ENCODE measurements at regions not wholly inside any gene's neighbourhood (a gene's known extent, or its start where the extent isn't known, plus 50 kb on each side); places are given as distances from the start of the nearest gene placed in this dataset.

DNA sequence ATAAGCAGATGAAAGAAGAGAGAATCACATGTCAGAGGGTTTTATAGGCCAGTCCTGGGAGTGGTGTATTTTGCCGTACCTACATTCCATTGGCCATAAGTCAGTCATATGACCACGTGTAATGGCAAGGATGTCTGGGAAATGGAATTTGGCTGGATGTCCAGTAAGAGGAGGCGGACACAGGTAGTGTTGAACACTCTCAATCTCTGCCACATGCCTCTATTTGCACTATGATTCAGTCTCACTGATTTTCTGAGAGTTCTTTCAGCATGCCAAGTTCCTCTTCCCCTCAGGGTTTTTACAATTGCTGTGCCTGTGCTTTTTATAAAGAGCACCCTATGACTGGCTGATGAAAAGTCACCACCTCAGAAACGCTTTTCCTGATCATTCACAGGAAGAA, 164.2 kb upstream of the GPR101 start:
- H3K9me3 ChIP-seq (ENCODE audit: control insufficient read depth, low read length): no peaks in the 10 kb centered on the region
- no peak overlapping the region for H3K14ac ChIP-seq (ENCODE audit: low read length in 2 of 2)
- H2BK120ac ChIP-seq (ENCODE audit: low read depth, low read length): no peak overlapping the region
- no peak overlapping the region for H2BK5ac ChIP-seq (ENCODE audit: low read depth, low read length, poor library complexity, severe bottlenecking)
- no peak for DNase-seq
- no peaks in the 10 kb centered on the region for H3K79me1 ChIP-seq (replicated peaks; ENCODE audit: low read length, poor library complexity, severe bottlenecking)
- H4K8ac ChIP-seq (ENCODE audit: low read length): no peak overlapping the region
- H3K4ac ChIP-seq (ENCODE audit: low read depth in 1 of 2, low read length in 2 of 2): no peak overlapping the region
- H3K4me1 ChIP-seq (ENCODE audit: control insufficient read depth, insufficient read depth, low read depth, low read length): no peaks in the 10 kb centered on the region
- H2BK12ac ChIP-seq (ENCODE audit: low read length in 2 of 2): no peak overlapping the region
- 69% methylated on average over 3 of the region's 4 CpGs for WGBS
- no peak overlapping the region for H3K27ac ChIP-seq (ENCODE audit: low read length, poor library complexity, severe bottlenecking)
- H2BK15ac ChIP-seq (ENCODE audit: low read depth, poor library complexity, severe bottlenecking): no peak overlapping the region
- no peak overlapping the region for H3K4me3 ChIP-seq (ENCODE audit: insufficient read depth in 1 of 2, low read depth in 1 of 2, low read length in 2 of 2)
- peaks cover 0 to 30% of the 10 kb centered on the region in 2 experiments for H3K27me3 ChIP-seq (ENCODE audit: control insufficient read depth in 1 of 2, insufficient read depth in 1 of 2, low read length in 2 of 2)
- H3K9ac ChIP-seq (ENCODE audit: low read length): no peak overlapping the region
- no peaks in the 10 kb centered on the region for H3K36me3 ChIP-seq (ENCODE audit: control insufficient read depth in 1 of 2, insufficient read depth in 2 of 2, low read depth in 1 of 2, low read length in 2 of 2)
- H2AK5ac ChIP-seq (ENCODE audit: low read length, severe bottlenecking): no peak overlapping the region
- no peak overlapping the region for H3K18ac ChIP-seq (ENCODE audit: low read depth in 1 of 2, low read length in 2 of 2)
- no peak overlapping the region for H3K4me2 ChIP-seq (ENCODE audit: low read length, poor library complexity, severe bottlenecking)
- H3K23ac ChIP-seq (ENCODE audit: low read length in 2 of 2): no peak overlapping the region
- H2AFZ ChIP-seq (ENCODE audit: low read depth, low read length): no peak overlapping the region
- no peak overlapping the region for H4K91ac ChIP-seq (ENCODE audit: low read length)

GRCh38 chrX:137195991-137196390, 162.2 kb upstream of the GPR101 start:
- Histone ChIP-seq H2BK12ac (ENCODE audit: low read length in 2 of 2) (no peak overlapping the region), H3K27me3 (ENCODE audit: control insufficient read depth in 1 of 2, insufficient read depth in 1 of 2, low read length in 2 of 2) (peaks cover 0 to 27% of the 10 kb centered on the region in 2 experiments), H2BK120ac (ENCODE audit: low read depth, low read length) (no peak overlapping the region), H2AFZ (ENCODE audit: low read depth, low read length) (no peak overlapping the region), H2BK15ac (ENCODE audit: low read depth, poor library complexity, severe bottlenecking) (no peak overlapping the region), H4K91ac (ENCODE audit: low read length) (no peak overlapping the region), H3K79me1 (replicated peaks; ENCODE audit: low read length, poor library complexity, severe bottlenecking) (no peaks in the 10 kb centered on the region), H3K9me3 (ENCODE audit: control insufficient read depth, low read length) (no peaks in the 10 kb centered on the region), H3K4me3 (ENCODE audit: insufficient read depth in 1 of 2, low read depth in 1 of 2, low read length in 2 of 2) (no peak overlapping the region), H3K14ac (ENCODE audit: low read length in 2 of 2) (no peak overlapping the region), H3K23ac (ENCODE audit: low read length in 2 of 2) (no peak overlapping the region), H3K4me2 (ENCODE audit: low read length, poor library complexity, severe bottlenecking) (no peak overlapping the region), H3K27ac (ENCODE audit: low read length, poor library complexity, severe bottlenecking) (no peak overlapping the region), H2AK5ac (ENCODE audit: low read length, severe bottlenecking) (no peak overlapping the region), H3K18ac (ENCODE audit: low read depth in 1 of 2, low read length in 2 of 2) (no peak overlapping the region), H3K36me3 (ENCODE audit: control insufficient read depth in 1 of 2, insufficient read depth in 2 of 2, low read depth in 1 of 2, low read length in 2 of 2) (no peaks in the 10 kb centered on the region), H3K4ac (ENCODE audit: low read depth in 1 of 2, low read length in 2 of 2) (no peak overlapping the region), H3K4me1 (ENCODE audit: control insufficient read depth, insufficient read depth, low read depth, low read length) (no peaks in the 10 kb centered on the region), H3K9ac (ENCODE audit: low read length) (no peak overlapping the region), H4K8ac (ENCODE audit: low read length) (no peak overlapping the region), H2BK5ac (ENCODE audit: low read depth, low read length, poor library complexity, severe bottlenecking) (no peak overlapping the region)
- WGBS: no CpG with 5 or more reads among the region's 2 CpGs
- DNase-seq: no peak

GRCh38 chrX:137195296-137195695, 161.5 kb upstream of the GPR101 start:
- no peak overlapping the region for H2BK15ac ChIP-seq (ENCODE audit: low read depth, poor library complexity, severe bottlenecking)
- H3K27me3 ChIP-seq (ENCODE audit: control insufficient read depth in 1 of 2, insufficient read depth in 1 of 2, low read length in 2 of 2): peaks cover 0 to 27% of the 10 kb centered on the region in 2 experiments
- H3K23ac ChIP-seq (ENCODE audit: low read length in 2 of 2): no peak overlapping the region
- no peaks in the 10 kb centered on the region for H3K79me1 ChIP-seq (replicated peaks; ENCODE audit: low read length, poor library complexity, severe bottlenecking)
- no peak overlapping the region for H3K4ac ChIP-seq (ENCODE audit: low read depth in 1 of 2, low read length in 2 of 2)
- H2BK120ac ChIP-seq (ENCODE audit: low read depth, low read length): no peak overlapping the region
- H3K9me3 ChIP-seq (ENCODE audit: control insufficient read depth, low read length): no peaks in the 10 kb centered on the region
- no peak overlapping the region for H3K27ac ChIP-seq (ENCODE audit: low read length, poor library complexity, severe bottlenecking)
- no peak overlapping the region for H2AFZ ChIP-seq (ENCODE audit: low read depth, low read length)
- H4K91ac ChIP-seq (ENCODE audit: low read length): no peak overlapping the region
- no peak overlapping the region for H3K9ac ChIP-seq (ENCODE audit: low read length)
- H2AK5ac ChIP-seq (ENCODE audit: low read length, severe bottlenecking): no peak overlapping the region
- no peak overlapping the region for H3K18ac ChIP-seq (ENCODE audit: low read depth in 1 of 2, low read length in 2 of 2)
- H2BK5ac ChIP-seq (ENCODE audit: low read depth, low read length, poor library complexity, severe bottlenecking): no peak overlapping the region
- no peak overlapping the region for H3K14ac ChIP-seq (ENCODE audit: low read length in 2 of 2)
- no peak overlapping the region for H3K4me3 ChIP-seq (ENCODE audit: insufficient read depth in 1 of 2, low read depth in 1 of 2, low read length in 2 of 2)
- no peak overlapping the region for H2BK12ac ChIP-seq (ENCODE audit: low read length in 2 of 2)
- DNase-seq: no peak
- no peak overlapping the region for H4K8ac ChIP-seq (ENCODE audit: low read length)
- no peak overlapping the region for H3K4me2 ChIP-seq (ENCODE audit: low read length, poor library complexity, severe bottlenecking)
- WGBS: 25% methylated on average over 1 of the region's 2 CpGs
- H3K36me3 ChIP-seq (ENCODE audit: control insufficient read depth in 1 of 2, insufficient read depth in 2 of 2, low read depth in 1 of 2, low read length in 2 of 2): no peaks in the 10 kb centered on the region
- no peaks in the 10 kb centered on the region for H3K4me1 ChIP-seq (ENCODE audit: control insufficient read depth, insufficient read depth, low read depth, low read length)

GRCh38 chrX:137194164-137194563, 160.4 kb upstream of the GPR101 start:
- Histone ChIP-seq H4K91ac (ENCODE audit: low read length) (no peak overlapping the region), H3K79me1 (replicated peaks; ENCODE audit: low read length, poor library complexity, severe bottlenecking) (no peaks in the 10 kb centered on the region), H3K9me3 (ENCODE audit: control insufficient read depth, low read length) (peaks cover 8% of the 10 kb centered on the region), H3K14ac (ENCODE audit: low read length in 2 of 2) (no peak overlapping the region), H3K4ac (ENCODE audit: low read depth in 1 of 2, low read length in 2 of 2) (no peak overlapping the region), H3K27me3 (ENCODE audit: control insufficient read depth in 1 of 2, insufficient read depth in 1 of 2, low read length in 2 of 2) (peaks cover 0 to 21% of the 10 kb centered on the region in 2 experiments), H3K4me2 (ENCODE audit: low read length, poor library complexity, severe bottlenecking) (no peak overlapping the region), H3K27ac (ENCODE audit: low read length, poor library complexity, severe bottlenecking) (no peak overlapping the region), H3K23ac (ENCODE audit: low read length in 2 of 2) (no peak overlapping the region), H3K9ac (ENCODE audit: low read length) (no peak overlapping the region), H3K18ac (ENCODE audit: low read depth in 1 of 2, low read length in 2 of 2) (no peak overlapping the region), H4K8ac (ENCODE audit: low read length) (no peak overlapping the region), H3K36me3 (ENCODE audit: control insufficient read depth in 1 of 2, insufficient read depth in 2 of 2, low read depth in 1 of 2, low read length in 2 of 2) (no peaks in the 10 kb centered on the region), H2BK120ac (ENCODE audit: low read depth, low read length) (no peak overlapping the region), H2BK12ac (ENCODE audit: low read length in 2 of 2) (no peak overlapping the region), H3K4me3 (ENCODE audit: insufficient read depth in 1 of 2, low read depth in 1 of 2, low read length in 2 of 2) (no peak overlapping the region), H2AFZ (ENCODE audit: low read depth, low read length) (no peak overlapping the region), H2BK5ac (ENCODE audit: low read depth, low read length, poor library complexity, severe bottlenecking) (no peak overlapping the region), H2BK15ac (ENCODE audit: low read depth, poor library complexity, severe bottlenecking) (no peak overlapping the region), H2AK5ac (ENCODE audit: low read length, severe bottlenecking) (no peak overlapping the region), H3K4me1 (ENCODE audit: control insufficient read depth, insufficient read depth, low read depth, low read length) (no peaks in the 10 kb centered on the region)
- WGBS: 0% methylated on average over 1 of the region's 4 CpGs
- DNase-seq: no peak
